ENCODE measurements at regions not wholly inside any gene's neighbourhood (a gene's known extent, or its start where the extent isn't known, plus 50 kb on each side); places are given as distances from the start of the nearest gene placed in this dataset.

- TF ChIP-seq ARNTL (CRISPR knock-in tag; IDR thresholded peaks at IDR 0.05; ENCODE audit: borderline replicate concordance, low read depth) (no peak), ZNF565 (CRISPR knock-in tag; conservative IDR thresholded peaks at IDR 0.05; ENCODE audit: low read depth) (no peak), ISL1 (CRISPR knock-in tag; IDR thresholded peaks at IDR 0.05) (no peak), BACH2 (CRISPR knock-in tag; IDR thresholded peaks at IDR 0.05; ENCODE audit: borderline replicate concordance) (no peak), ZNF8 (CRISPR knock-in tag; IDR thresholded peaks at IDR 0.05) (no peak), ZC3H10 (CRISPR knock-in tag; IDR thresholded peaks at IDR 0.05) (no peak), ZFP3 (CRISPR knock-in tag; IDR thresholded peaks at IDR 0.05) (no peak)
- TF ChIP-seq, protein P1, sequence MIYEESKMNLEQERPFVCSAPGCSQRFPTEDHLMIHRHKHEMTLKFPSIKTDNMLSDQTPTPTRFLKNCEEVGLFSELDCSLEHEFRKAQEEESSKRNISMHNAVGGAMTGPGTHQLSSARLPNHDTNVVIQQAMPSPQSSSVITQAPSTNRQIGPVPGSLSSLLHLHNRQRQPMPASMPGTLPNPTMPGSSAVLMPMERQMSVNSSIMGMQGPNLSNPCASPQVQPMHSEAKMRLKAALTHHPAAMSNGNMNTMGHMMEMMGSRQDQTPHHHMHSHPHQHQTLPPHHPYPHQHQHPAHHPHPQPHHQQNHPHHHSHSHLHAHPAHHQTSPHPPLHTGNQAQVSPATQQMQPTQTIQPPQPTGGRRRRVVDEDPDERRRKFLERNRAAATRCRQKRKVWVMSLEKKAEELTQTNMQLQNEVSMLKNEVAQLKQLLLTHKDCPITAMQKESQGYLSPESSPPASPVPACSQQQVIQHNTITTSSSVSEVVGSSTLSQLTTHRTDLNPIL (CRISPR knock-in tag; IDR thresholded peaks at IDR 0.05; ENCODE audit: low read depth) = no peak
- no peak for ATAC-seq
Measured at GRCh38 chr2:58971511-58972360, 730.6 kb upstream of the FANCL start.

- no peak for TF ChIP-seq PPARA (CRISPR knock-in tag; IDR thresholded peaks at IDR 0.05; ENCODE audit: borderline replicate concordance)
- TF ChIP-seq TOX (CRISPR knock-in tag; IDR thresholded peaks at IDR 0.05; ENCODE audit: borderline replicate concordance) = no peak
- no peak for TF ChIP-seq ISL1 (CRISPR knock-in tag; IDR thresholded peaks at IDR 0.05)
- no peak for TF ChIP-seq OSR1 (CRISPR knock-in tag; IDR thresholded peaks at IDR 0.05)
- TF ChIP-seq ARNTL (CRISPR knock-in tag; IDR thresholded peaks at IDR 0.05; ENCODE audit: borderline replicate concordance, low read depth) = no peak
- no peak for TF ChIP-seq ZC3H10 (CRISPR knock-in tag; IDR thresholded peaks at IDR 0.05)
- no peak for TF ChIP-seq ZFP30 (CRISPR knock-in tag; IDR thresholded peaks at IDR 0.05)
- TF ChIP-seq, protein P2, sequence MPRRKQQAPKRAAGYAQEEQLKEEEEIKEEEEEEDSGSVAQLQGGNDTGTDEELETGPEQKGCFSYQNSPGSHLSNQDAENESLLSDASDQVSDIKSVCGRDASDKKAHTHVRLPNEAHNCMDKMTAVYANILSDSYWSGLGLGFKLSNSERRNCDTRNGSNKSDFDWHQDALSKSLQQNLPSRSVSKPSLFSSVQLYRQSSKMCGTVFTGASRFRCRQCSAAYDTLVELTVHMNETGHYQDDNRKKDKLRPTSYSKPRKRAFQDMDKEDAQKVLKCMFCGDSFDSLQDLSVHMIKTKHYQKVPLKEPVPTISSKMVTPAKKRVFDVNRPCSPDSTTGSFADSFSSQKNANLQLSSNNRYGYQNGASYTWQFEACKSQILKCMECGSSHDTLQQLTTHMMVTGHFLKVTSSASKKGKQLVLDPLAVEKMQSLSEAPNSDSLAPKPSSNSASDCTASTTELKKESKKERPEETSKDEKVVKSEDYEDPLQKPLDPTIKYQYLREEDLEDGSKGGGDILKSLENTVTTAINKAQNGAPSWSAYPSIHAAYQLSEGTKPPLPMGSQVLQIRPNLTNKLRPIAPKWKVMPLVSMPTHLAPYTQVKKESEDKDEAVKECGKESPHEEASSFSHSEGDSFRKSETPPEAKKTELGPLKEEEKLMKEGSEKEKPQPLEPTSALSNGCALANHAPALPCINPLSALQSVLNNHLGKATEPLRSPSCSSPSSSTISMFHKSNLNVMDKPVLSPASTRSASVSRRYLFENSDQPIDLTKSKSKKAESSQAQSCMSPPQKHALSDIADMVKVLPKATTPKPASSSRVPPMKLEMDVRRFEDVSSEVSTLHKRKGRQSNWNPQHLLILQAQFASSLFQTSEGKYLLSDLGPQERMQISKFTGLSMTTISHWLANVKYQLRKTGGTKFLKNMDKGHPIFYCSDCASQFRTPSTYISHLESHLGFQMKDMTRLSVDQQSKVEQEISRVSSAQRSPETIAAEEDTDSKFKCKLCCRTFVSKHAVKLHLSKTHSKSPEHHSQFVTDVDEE (CRISPR knock-in tag; IDR thresholded peaks at IDR 0.05) = no peak
- TF ChIP-seq, protein P3, sequence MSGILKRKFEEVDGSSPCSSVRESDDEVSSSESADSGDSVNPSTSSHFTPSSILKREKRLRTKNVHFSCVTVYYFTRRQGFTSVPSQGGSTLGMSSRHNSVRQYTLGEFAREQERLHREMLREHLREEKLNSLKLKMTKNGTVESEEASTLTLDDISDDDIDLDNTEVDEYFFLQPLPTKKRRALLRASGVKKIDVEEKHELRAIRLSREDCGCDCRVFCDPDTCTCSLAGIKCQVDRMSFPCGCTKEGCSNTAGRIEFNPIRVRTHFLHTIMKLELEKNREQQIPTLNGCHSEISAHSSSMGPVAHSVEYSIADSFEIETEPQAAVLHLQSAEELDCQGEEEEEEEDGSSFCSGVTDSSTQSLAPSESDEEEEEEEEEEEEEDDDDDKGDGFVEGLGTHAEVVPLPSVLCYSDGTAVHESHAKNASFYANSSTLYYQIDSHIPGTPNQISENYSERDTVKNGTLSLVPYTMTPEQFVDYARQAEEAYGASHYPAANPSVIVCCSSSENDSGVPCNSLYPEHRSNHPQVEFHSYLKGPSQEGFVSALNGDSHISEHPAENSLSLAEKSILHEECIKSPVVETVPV (CRISPR knock-in tag; IDR thresholded peaks at IDR 0.05) = no peak
- no peak for TF ChIP-seq SNAI2 (CRISPR knock-in tag; IDR thresholded peaks at IDR 0.05)
- TF ChIP-seq RARB (CRISPR knock-in tag; IDR thresholded peaks at IDR 0.05) = no peak
- no peak for TF ChIP-seq ZNF8 (CRISPR knock-in tag; IDR thresholded peaks at IDR 0.05)
- TF ChIP-seq, protein P1 (CRISPR knock-in tag; IDR thresholded peaks at IDR 0.05; ENCODE audit: low read depth) = no peak
- ATAC-seq = no peak
Measured at GRCh38 chr2:58970365-58970764, 729.2 kb upstream of the FANCL start.

GRCh38 chr2:58968885-58969284 is 727.8 kb upstream of the FANCL start:
- ATAC-seq = no peak
- TF ChIP-seq ZC3H10 (CRISPR knock-in tag; IDR thresholded peaks at IDR 0.05) (no peak), GLIS3 (CRISPR knock-in tag; IDR thresholded peaks at IDR 0.05) (no peak), RARB (CRISPR knock-in tag; IDR thresholded peaks at IDR 0.05) (no peak), ARNTL (CRISPR knock-in tag; IDR thresholded peaks at IDR 0.05; ENCODE audit: borderline replicate concordance, low read depth) (no peak), BACH2 (CRISPR knock-in tag; IDR thresholded peaks at IDR 0.05; ENCODE audit: borderline replicate concordance) (no peak)

GRCh38 chr2:58967736-58968135 is 726.6 kb upstream of the FANCL start:
- ATAC-seq = no peak
- TF ChIP-seq ESRRG (CRISPR knock-in tag; IDR thresholded peaks at IDR 0.05) (no peak), ISL1 (CRISPR knock-in tag; IDR thresholded peaks at IDR 0.05) (no peak), PATZ1 (CRISPR knock-in tag; IDR thresholded peaks at IDR 0.05; ENCODE audit: borderline replicate concordance) (no peak), TOX (CRISPR knock-in tag; IDR thresholded peaks at IDR 0.05; ENCODE audit: borderline replicate concordance) (no peak), SNAI2 (CRISPR knock-in tag; IDR thresholded peaks at IDR 0.05) (no peak)
- TF ChIP-seq, protein P3 (CRISPR knock-in tag; IDR thresholded peaks at IDR 0.05) = no peak
- TF ChIP-seq, protein P1 (CRISPR knock-in tag; IDR thresholded peaks at IDR 0.05; ENCODE audit: low read depth) = no peak
